GM04504 (cell line): ENCODE measurements at regions not wholly inside any gene's neighbourhood (a gene's known extent, or its start where the extent isn't known, plus 50 kb on each side); places are given as distances from the start of the nearest gene placed in this dataset.

Source experiments
- DNase-seq: peaks from one replicate; pipeline ENCODE4 v3.0.0-alpha.2; 2012; ENCODE audit warnings: low read depth

- DNase-seq: no peak
These were observed 173.2 kb downstream of the CDH26 start for GRCh38 chr20:60131375-60131774.

GRCh38 chr20:60132162-60132826 lies 174.1 kb downstream of the CDH26 start:
- DNase-seq: no peak

GRCh38 chr20:60132827-60133670 lies 174.8 kb downstream of the CDH26 start:
- no peak for DNase-seq

GRCh38 chr20:60135276-60135675 lies 177.1 kb downstream of the CDH26 start:
- DNase-seq: no peak

GRCh38 chr20:60136645-60137401 lies 178.6 kb downstream of the CDH26 start:
- DNase-seq: no peak

- no peak for DNase-seq
These were observed 179.5 kb downstream of the CDH26 start for GRCh38 chr20:60137657-60138245.

- DNase-seq: no peak
These were observed 180.3 kb downstream of the CDH26 start for GRCh38 chr20:60138256-60139220.

GRCh38 chr20:60139663-60140446 lies 181.6 kb downstream of the CDH26 start:
- DNase-seq: no peak

- no peak for DNase-seq
These were observed 184.4 kb downstream of the CDH26 start for GRCh38 chr20:60142587-60142986.

- no peak for DNase-seq
These were observed 185.1 kb downstream of the CDH26 start for GRCh38 chr20:60143261-60143842.

GRCh38 chr20:60144404-60144803 lies 186.2 kb downstream of the CDH26 start:
- DNase-seq: no peak

- no peak for DNase-seq
These were observed 186.8 kb downstream of the CDH26 start for GRCh38 chr20:60144974-60145527.

GRCh38 chr20:60147004-60147403 lies 188.8 kb downstream of the CDH26 start:
- DNase-seq: no peak

- DNase-seq: no peak
These were observed 190.7 kb downstream of the CDH26 start for GRCh38 chr20:60148885-60149284.

GRCh38 chr20:60152792-60153191 lies 194.6 kb downstream of the CDH26 start:
- DNase-seq: no peak

GRCh38 chr20:60160451-60161145 lies 202.4 kb downstream of the CDH26 start:
- no peak for DNase-seq

- no peak for DNase-seq
These were observed 209.6 kb downstream of the CDH26 start for GRCh38 chr20:60167812-60168211.

GRCh38 chr20:60168963-60169362 lies 210.7 kb downstream of the CDH26 start:
- DNase-seq: no peak

GRCh38 chr20:60170116-60170515 lies 211.9 kb downstream of the CDH26 start:
- no peak for DNase-seq
